Activated CD8-positive, alpha-beta memory T cell treated with anti-CD3 and anti-CD28 coated beads for 24 hours (primary cell): ENCODE measurements at regions not wholly inside any gene's neighbourhood (a gene's known extent, or its start where the extent isn't known, plus 50 kb on each side); places are given as distances from the start of the nearest gene placed in this dataset.
"Not testable (repeated sequence)": the region's sequence is repeated elsewhere in the genome, so short reads cannot be mapped to it uniquely, and the experiment has no call there.

ENCODE experiments used
- DNase-seq: peaks from one replicate; pipeline ENCODE4 v3.0.0-alpha.2; 2020

GRCh38 chr4:128688033-128688721, 121.3 kb upstream of the JADE1 start:
- DNase-seq = no peak

DNA sequence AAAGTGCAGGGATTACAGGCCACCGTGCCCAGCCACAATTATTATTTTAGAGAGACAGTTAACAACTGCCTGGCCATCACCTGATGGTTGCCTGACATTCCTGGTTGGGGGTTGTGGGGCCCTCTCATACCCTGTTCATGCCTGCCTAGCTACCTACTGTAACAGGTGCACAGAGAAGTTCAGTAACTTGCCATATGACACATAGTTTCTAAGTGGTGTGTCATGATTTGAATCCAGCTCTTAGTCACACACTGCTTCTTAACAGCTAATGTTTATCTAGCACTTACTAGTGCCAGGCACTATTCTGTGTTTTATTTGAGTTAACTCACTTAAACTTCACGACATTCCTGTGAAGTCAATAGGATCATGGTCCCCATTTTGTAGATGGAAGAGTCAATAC, 122.7 kb upstream of the JADE1 start:
- DNase-seq = no peak

DNA sequence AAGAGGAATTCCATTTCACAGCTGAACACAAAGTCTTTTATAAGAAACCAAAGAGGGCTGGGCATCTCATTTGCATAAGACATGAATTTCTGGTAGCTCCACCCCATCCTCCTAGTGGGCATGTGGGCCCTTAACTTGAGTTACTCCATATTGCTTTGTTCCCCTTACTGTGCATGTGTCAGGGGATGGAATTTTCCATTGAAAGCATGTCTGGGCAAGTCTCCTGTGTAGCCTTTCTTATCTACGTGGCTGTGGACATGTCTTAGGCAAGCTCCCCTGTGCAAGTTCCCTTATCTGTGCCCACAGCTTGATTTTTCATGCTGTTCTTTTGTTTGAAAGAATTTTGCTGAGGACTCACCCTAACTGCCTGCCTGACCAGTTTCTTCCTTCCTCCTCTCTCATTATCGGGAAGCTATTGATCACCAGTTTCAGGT, 123.5 kb upstream of the JADE1 start:
- DNase-seq = no peak

DNA sequence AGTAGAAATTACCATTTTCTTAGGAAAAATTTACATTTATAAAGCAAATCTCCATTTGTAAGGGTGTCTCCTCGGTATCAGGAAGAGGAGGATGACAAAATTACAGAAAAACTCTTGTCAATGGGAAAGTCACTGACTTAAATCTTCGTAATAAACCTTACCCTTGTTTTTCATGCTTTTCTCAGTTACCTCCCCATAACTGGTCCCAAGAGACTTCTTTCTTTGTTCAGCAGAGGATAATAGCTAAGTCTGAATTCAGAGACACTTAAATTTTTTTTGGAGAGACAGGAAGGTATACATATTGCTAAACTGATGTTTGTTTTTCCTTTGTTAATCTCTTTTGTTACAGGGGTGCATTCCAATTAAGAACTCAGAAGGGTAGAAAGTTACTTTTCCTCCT, 125.5 kb upstream of the JADE1 start:
- no peak for DNase-seq

DNA sequence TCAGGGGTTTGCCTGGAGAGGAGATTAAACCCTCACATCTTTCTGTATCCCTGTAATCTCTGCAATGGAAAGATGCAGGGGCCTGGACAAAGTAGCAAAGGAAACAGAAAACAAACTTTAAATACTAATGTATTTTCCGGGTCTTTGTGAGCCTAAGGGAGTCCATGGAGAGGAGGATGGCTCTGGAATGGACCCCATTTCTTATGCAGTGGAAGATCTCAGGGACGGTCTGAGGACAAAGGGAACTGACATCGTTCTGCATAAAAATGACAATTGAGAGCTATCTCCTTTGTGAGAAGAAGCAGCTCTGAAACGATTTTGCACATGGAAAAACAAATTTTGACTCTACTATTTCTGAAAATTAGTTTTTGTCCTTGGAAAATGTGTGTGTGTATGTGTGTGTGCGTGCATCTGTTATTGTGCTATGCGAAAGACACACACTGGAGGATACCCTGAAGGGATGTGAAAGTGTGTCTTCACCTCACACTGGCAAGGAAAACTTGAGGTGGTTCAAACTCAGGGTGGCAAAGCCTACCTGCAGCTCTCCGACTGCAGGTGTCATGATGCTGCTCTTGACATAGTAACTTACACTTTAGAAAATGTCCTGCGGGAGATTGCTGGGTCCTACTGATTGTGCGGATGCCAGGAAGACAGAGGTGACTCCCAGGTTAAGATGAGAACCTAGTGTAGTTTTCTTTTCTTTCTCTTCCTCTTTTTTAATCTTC, 126.4 kb upstream of the JADE1 start:
- DNase-seq = no peak

DNA sequence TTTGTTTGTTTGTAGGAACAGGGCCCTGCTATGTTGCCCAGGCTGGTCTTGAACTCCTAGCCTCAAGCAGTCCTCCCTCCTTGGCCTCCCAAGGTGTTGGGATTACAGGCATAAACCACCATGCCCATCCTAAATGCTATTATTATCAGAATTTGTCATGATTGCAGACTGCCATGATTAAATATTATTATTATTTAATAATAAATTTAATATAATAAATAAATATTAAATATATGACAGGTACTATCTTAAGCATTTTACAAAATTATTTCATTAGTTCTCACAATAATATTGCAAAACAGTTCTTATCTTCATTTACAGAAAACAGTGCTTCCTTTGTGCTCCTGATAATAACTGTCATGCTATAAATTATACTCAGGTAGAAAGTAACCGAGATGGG, 133.4 kb upstream of the JADE1 start:
- DNase-seq = no peak

- DNase-seq = no peak
Measured at GRCh38 chr4:128675083-128675482, 134.4 kb upstream of the JADE1 start.

- not testable (repeated sequence) for DNase-seq
Measured at GRCh38 chr4:128673159-128673558, 136.3 kb upstream of the JADE1 start.

GRCh38 chr4:128672596-128672995, 136.9 kb upstream of the JADE1 start:
- DNase-seq = not testable (repeated sequence)

- no peak for DNase-seq
Measured at GRCh38 chr4:128670513-128670912, 139.0 kb upstream of the JADE1 start.

DNA sequence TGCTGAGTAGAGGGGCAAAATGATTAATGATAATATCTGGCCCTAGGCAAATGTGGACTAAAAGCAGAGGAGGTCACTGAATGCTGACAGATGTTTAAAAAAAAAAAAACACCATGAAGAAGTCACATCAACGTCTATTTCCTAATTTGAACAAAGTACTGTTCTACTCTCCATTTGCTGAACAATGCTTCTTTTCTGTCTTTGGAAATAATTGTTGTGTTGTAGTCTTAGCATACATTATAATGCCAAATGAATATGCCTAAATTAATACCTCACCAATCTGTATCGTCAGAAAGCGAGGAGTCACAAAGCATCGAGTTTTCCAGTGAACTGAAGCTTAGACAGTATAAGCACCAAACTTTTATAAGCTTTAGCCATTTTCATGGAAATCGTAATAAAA, 140.9 kb upstream of the JADE1 start:
- DNase-seq = no peak

DNA sequence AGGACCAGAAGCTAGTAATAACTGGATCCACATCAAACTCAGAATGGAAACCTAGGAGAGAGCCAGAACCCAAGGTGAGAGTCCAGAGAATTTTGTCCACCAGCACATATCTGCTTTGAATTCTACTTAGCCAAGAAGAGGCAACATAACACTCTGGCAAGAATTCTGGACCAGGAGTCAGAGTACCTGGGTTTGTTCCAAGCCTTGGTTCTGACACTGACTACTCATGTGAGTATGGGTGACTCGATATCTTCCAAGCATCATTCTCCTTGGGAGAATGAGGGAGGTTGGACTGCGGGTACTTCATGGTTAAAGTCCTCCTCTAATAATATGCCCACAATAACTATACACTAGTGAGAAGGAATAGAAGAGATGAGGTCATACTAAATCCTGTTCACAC, 144.0 kb upstream of the JADE1 start:
- no peak for DNase-seq

DNA sequence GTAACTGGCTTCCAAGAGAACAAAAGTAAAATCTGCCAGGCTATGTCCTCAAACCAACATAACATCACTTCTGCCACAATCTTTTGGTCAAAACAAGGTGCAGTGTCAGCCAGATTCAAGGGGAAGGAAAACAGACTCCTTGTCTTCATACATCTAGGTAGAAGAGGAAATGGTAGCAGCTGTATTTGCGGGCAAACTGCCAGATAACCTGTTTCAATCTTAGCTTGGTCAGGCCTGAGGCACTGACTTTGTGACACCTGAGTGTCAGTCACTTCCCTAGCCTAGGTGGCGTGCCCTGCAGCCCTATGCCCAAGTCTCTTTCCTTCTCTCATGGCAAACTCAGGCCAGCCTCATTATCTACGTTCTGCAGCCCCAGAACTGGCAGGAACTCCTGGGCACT, 146.2 kb upstream of the JADE1 start:
- no peak for DNase-seq

DNA sequence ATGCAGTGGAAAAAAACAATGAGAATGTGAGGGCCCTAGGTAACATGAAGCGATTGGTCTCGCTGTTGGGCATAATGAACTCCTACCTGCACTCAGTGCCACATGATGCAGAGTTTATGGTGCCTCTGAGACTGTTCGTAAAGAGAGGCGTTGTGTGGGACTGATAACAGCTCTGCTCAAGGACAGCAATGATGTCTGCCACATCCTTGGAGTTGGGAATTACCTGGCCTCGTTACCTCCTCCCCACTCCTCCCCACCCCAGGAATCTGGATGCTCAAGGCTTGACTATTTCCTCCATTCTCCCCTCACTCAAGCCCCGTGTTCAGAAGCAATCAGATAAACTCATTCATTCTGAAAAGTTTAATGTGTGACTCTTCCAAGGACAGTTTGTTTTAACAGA, 148.0 kb upstream of the JADE1 start:
- DNase-seq = no peak

DNA sequence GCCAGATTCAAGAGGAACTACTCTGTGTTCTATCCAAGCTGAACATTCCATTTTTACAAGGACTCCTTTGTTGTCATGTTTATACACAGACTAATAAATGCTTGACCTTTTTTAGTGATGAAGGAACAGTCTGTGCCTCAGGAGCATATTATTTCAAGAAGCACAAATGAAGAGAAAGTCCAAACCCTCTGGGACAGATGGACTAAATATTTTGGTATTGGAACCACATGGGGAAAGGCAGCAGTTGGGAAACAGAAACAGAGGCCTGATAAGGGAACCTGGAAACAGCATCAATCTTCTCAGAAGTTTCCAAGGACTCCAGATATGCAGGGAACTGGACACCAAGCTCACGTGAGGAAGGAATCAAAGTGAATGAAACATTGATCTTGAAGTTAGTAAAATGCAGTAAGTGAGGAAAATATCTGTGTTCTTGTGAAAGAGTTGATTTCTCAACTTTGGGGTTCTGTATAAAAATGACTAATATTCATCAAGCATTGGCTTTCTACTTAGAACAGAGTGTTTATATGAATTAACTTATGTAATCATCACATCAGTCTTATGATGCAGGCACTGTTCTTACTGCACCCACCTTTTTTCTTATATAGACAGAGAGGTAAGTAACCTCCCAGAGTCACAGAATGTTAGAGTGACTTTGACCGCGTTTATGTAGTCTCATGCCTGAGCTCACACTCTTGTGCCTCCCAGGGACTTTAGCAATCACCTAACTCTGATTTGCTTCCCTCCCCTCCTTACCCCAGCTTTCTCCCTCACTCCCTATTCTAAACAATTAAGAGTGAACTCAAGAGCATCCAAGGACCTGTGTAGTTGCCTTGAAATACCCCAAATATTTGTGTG, 148.9 kb upstream of the JADE1 start:
- no peak for DNase-seq

DNA sequence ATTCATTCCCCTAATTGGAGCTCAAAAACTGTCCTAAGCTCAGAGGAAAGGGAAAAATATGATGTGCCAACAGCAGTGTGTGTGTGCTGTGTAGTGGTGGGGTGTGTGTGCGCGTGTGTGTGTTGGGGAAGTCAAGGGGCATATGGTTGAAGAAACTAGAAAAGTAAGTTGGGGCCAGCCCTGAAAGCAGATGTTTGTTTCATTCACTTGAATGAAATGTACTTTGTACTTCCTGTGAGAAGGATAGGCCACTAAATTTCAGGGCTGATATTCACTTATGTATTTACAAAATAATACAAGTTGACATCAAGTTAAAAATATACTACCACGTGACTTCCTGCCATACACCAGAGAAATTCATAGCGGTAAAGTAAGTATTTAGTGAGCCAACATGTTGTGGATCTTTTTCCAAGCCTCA, 151.3 kb upstream of the JADE1 start:
- no peak for DNase-seq

DNA sequence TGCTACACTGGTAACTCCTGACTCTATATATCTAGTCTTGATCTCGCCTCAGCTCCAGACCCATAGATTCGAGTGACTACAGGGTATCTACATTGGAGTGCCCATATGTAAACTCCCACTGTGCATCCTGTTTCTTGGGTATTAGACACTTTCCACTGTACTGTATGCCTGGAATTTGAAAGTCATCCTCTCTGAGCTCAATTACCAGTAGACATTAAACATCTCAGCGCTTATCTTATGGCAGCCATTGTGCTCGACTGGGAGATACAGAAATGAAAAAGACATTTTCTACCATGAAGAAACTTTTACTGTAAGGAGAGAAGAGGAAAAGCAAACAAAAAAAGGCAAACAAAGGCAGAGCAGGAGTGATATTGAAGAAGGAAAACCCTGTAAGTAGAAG, 151.9 kb upstream of the JADE1 start:
- no peak for DNase-seq

GRCh38 chr4:128654465-128654864, 155.0 kb upstream of the JADE1 start:
- DNase-seq = no peak

- no peak for DNase-seq
Measured at GRCh38 chr4:128653527-128654444, 155.7 kb upstream of the JADE1 start.

GRCh38 chr4:128649575-128650205, 159.8 kb upstream of the JADE1 start:
- no peak for DNase-seq

GRCh38 chr4:128649161-128649560, 160.3 kb upstream of the JADE1 start:
- no peak for DNase-seq

GRCh38 chr4:128648021-128648420, 161.5 kb upstream of the JADE1 start:
- DNase-seq = no peak
